Keratinocyte (primary cell): ENCODE measurements at regions not wholly inside any gene's neighbourhood (a gene's known extent, or its start where the extent isn't known, plus 50 kb on each side); places are given as distances from the start of the nearest gene placed in this dataset.

Experiments
- DNase-seq: peaks from one replicate; pipeline ENCODE4 v3.0.0-alpha.2; 2011; ENCODE audit warnings: low read depth, missing footprints, low spot score
- FAIRE-seq: peaks from 2 replicates; lab custom pipeline; 2011; peaks lifted over from hg19 to GRCh38; lab: Jason Lieb, UNC
- H2AFZ ChIP-seq: 2 replicates; pipeline ENCODE4 v1.6.0; 2012; ENCODE audit warnings: low read length, control low read depth, inconsistent platforms; ENCODE audit not compliant: control insufficient read depth
- H3K27ac ChIP-seq: 2 replicates; pipeline ENCODE4 v1.5.1; 2011; ENCODE audit warnings: low read length; ENCODE audit not compliant: control insufficient read depth, insufficient read depth
- H3K27me3 ChIP-seq: 3 replicates; pipeline ENCODE4 v1.6.0; 2011; ENCODE audit warnings: low read length; ENCODE audit not compliant: control insufficient read depth, insufficient read depth; ENCODE audit errors: extremely low read depth
- H3K36me3 ChIP-seq, 2 experiments: 2 replicates in 1 of 2; 3 replicates in 1 of 2; pipeline ENCODE4 v1.5.1; 2011; ENCODE audit warnings: low read length in 2 of 2, mild to moderate bottlenecking in 1 of 2; ENCODE audit not compliant: control insufficient read depth in 2 of 2, insufficient read depth in 2 of 2; ENCODE audit errors: extremely low read depth in 1 of 2
- H3K4me1 ChIP-seq: 3 replicates; pipeline ENCODE4 v1.5.1; 2011; ENCODE audit warnings: low read length; ENCODE audit not compliant: control insufficient read depth, insufficient read depth; ENCODE audit errors: extremely low read depth
- H3K4me2 ChIP-seq: 3 replicates; pipeline ENCODE4 v1.6.0; 2011; ENCODE audit warnings: low read depth, low read length; ENCODE audit not compliant: control insufficient read depth, insufficient read depth; ENCODE audit errors: extremely low read depth
- H3K4me3 ChIP-seq, 3 experiments: fragments of 200-600 bp in 1 of 3; sonication (generic) in 1 of 3; 2 replicates in 2 of 3; 3 replicates in 1 of 3; pipeline ENCODE4 v1.5.1; 2011 to 2016; ENCODE audit warnings: low read length in 3 of 3, mild to moderate bottlenecking in 3 of 3, control low read depth in 2 of 3, inconsistent platforms in 1 of 3, low read depth in 1 of 3, mixed read lengths in 1 of 3, mixed run types in 1 of 3, moderate library complexity in 1 of 3; ENCODE audit not compliant: control insufficient read depth in 2 of 3, insufficient read depth in 2 of 3; ENCODE audit errors: extremely low read depth in 1 of 3
- H3K79me2 ChIP-seq: 2 replicates; pipeline ENCODE4 v1.6.0; 2012; ENCODE audit warnings: low read length; ENCODE audit not compliant: control insufficient read depth, insufficient read depth
- H3K9ac ChIP-seq: 3 replicates; pipeline ENCODE4 v1.6.0; 2011; ENCODE audit warnings: low read length; ENCODE audit not compliant: control insufficient read depth, insufficient read depth; ENCODE audit errors: extremely low read depth
- H3K9me1 ChIP-seq: 3 replicates; pipeline ENCODE4 v1.6.0; 2011; ENCODE audit warnings: low read length; ENCODE audit not compliant: control insufficient read depth, insufficient read depth; ENCODE audit errors: extremely low read depth
- H3K9me3 ChIP-seq: 2 replicates; pipeline ENCODE4 v1.5.1; 2012; ENCODE audit warnings: low read depth, low read length; ENCODE audit not compliant: control insufficient read depth
- H4K20me1 ChIP-seq: 3 replicates; pipeline ENCODE4 v1.6.0; 2011; ENCODE audit warnings: low read length; ENCODE audit not compliant: control insufficient read depth, insufficient read depth; ENCODE audit errors: extremely low read depth
- EZH2 ChIP-seq: IDR thresholded peaks from one replicate; pipeline ENCODE4 v1.6.1; 2012; ENCODE audit warnings: inconsistent platforms, mild to moderate bottlenecking, low read length, moderate library complexity
- dilution Hi-C: fragments of 300-500 bp; cut with MboI; formaldehyde crosslinking; loops from one replicate; pipeline ENCODE4 v1.7.0; 2020; ENCODE audit warnings: low sequenced_read_pairs; ENCODE audit not compliant: extremely low pct_ligation_motif_present
- TF ChIP-seq, protein P1 (sequence below), 3 experiments: IDR thresholded peaks in 1 of 3; conservative IDR thresholded peaks in 1 of 3; optimal IDR thresholded peaks in 1 of 3; 2 replicates in 2 of 3; 3 replicates in 1 of 3; pipeline versions ENCODE3 to v1.5.1; 2011; ENCODE audit warnings: low read length in 3 of 3, mild to moderate bottlenecking in 3 of 3, moderate library complexity in 2 of 3, control low read depth in 1 of 3, inconsistent platforms in 1 of 3; ENCODE audit not compliant: insufficient read depth in 2 of 3; ENCODE audit errors: extremely low read depth in 1 of 3

DNA sequence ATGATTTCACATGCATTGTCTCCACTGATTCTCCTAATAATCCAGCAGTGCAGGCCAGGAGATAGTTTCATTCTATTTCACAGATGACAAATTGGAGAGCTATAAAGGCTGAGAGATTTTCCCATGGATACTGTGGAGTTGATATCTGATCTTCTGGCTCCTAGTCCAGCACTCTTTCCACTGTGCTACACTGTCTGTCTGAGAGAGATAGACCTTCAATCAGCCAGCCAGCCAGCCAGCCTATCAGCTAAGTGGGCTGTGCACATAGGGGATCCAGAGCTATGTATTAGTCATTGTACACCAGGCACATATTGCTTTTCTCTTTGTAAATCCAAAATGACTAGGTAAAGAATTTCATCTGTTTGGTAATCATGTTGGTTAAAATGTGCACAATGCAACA, 91.8 kb upstream of the ATP2B1 start:
- DNase-seq = no peak
- TF ChIP-seq EZH2 = no peak
- TF ChIP-seq, protein P1, sequence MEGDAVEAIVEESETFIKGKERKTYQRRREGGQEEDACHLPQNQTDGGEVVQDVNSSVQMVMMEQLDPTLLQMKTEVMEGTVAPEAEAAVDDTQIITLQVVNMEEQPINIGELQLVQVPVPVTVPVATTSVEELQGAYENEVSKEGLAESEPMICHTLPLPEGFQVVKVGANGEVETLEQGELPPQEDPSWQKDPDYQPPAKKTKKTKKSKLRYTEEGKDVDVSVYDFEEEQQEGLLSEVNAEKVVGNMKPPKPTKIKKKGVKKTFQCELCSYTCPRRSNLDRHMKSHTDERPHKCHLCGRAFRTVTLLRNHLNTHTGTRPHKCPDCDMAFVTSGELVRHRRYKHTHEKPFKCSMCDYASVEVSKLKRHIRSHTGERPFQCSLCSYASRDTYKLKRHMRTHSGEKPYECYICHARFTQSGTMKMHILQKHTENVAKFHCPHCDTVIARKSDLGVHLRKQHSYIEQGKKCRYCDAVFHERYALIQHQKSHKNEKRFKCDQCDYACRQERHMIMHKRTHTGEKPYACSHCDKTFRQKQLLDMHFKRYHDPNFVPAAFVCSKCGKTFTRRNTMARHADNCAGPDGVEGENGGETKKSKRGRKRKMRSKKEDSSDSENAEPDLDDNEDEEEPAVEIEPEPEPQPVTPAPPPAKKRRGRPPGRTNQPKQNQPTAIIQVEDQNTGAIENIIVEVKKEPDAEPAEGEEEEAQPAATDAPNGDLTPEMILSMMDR (optimal IDR thresholded peaks at IDR 0.05 in 1 of 3, IDR thresholded peaks at IDR 0.05 in 1 of 3, conservative IDR thresholded peaks at IDR 0.05 in 1 of 3; ENCODE audit: extremely low read depth in 1 of 3, insufficient read depth in 2 of 3, low read length in 3 of 3) = no peak
- Histone ChIP-seq H3K4me3 (no peak overlapping the region), H4K20me1 (no peaks in the 10 kb centered on the region), H3K9ac (no peak overlapping the region), H3K4me1 (no peaks in the 10 kb centered on the region), H2AFZ (no peak overlapping the region), H3K9me1 (no peaks in the 10 kb centered on the region), H3K79me2 (no peaks in the 10 kb centered on the region), H3K27ac (no peak overlapping the region), H3K36me3 (no peaks in the 10 kb centered on the region), H3K9me3 (no peaks in the 10 kb centered on the region), H3K4me2 (no peak overlapping the region), H3K27me3 (no peaks in the 10 kb centered on the region)
- dilution Hi-C loops = no loop called here
- FAIRE-seq = no peak

- TF ChIP-seq EZH2 = no peak
- TF ChIP-seq, protein P1 (optimal IDR thresholded peaks at IDR 0.05 in 1 of 3, IDR thresholded peaks at IDR 0.05 in 1 of 3, conservative IDR thresholded peaks at IDR 0.05 in 1 of 3; ENCODE audit: extremely low read depth in 1 of 3, insufficient read depth in 2 of 3, low read length in 3 of 3) = no peak
- FAIRE-seq = no peak
- no peak overlapping the region for H2AFZ ChIP-seq
Observed at GRCh38 chr12:89799316-89799715, 90.7 kb upstream of the ATP2B1 start.

More at GRCh38 chr12:89799316-89799715, 90.7 kb upstream of the ATP2B1 start:
- Histone ChIP-seq H4K20me1 (no peaks in the 10 kb centered on the region), H3K9ac (no peak overlapping the region), H3K27me3 (no peaks in the 10 kb centered on the region), H3K4me3 (no peak overlapping the region), H3K4me1 (no peaks in the 10 kb centered on the region), H3K4me2 (no peak overlapping the region), H3K9me1 (no peaks in the 10 kb centered on the region), H3K79me2 (no peaks in the 10 kb centered on the region), H3K27ac (no peak overlapping the region), H3K36me3 (no peaks in the 10 kb centered on the region), H3K9me3 (no peaks in the 10 kb centered on the region)
- dilution Hi-C loops = no loop called here
- no peak for DNase-seq
